ENCODE measurements at regions not wholly inside any gene's neighbourhood (a gene's known extent, or its start where the extent isn't known, plus 50 kb on each side); places are given as distances from the start of the nearest gene placed in this dataset.

DNA sequence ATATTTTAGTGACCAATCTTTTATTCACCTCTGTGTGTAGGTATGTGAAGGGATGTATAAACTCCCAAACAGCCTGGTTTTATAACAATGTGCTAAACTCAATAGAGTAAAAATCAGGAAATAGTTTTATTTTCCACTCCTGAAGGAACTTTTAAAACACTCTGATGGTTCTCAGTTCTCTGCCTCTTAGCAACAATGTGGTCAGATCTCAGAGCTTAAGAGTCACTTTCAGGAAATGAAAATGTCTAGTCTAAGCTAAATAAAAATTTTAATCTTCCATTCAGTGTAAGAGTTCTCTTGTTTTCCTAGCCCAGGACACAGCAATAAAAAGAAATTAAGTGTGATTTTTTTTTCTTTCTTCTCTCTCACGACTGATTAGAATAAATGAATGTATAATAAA is 718.0 kb downstream of the C12orf50 start:
- no peak for DNase-seq

DNA sequence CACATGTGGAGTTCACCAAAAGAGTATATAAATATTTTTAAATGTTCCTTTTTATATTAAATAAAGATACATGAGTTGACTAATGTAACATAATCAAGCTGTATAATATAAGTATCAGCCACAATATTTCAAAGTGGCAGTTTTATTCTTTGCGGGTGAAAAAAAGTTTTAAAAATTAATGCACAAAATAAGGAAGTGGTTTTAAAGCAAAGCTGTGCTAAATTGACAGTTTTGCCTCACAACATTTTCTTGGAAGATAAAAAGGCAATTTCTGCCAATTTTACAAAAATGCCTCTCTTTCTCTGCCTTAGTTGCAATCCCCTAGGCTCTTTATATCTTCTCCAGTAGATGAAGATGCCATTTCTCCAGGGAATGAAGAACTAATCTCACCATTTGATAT is 719.1 kb downstream of the C12orf50 start:
- DNase-seq = no peak

DNA sequence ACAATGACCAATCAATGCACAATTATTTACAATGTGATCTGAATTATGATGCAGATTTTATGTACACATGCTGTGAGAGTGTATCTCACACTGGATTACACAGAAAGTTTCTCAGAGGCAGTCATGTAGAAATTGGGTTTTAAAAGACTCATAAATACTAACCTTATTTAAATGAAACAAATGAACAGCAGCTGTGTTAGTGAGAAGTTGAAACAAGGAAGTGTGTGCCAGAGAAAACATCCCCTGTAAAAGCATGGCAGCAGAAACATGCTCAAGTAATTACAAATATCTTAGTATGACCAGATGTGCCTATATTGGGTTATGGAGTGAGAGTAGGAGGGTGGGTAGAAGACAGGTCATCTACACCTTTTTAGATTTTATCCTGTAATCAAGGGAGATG is 723.7 kb downstream of the C12orf50 start:
- DNase-seq = no peak

DNA sequence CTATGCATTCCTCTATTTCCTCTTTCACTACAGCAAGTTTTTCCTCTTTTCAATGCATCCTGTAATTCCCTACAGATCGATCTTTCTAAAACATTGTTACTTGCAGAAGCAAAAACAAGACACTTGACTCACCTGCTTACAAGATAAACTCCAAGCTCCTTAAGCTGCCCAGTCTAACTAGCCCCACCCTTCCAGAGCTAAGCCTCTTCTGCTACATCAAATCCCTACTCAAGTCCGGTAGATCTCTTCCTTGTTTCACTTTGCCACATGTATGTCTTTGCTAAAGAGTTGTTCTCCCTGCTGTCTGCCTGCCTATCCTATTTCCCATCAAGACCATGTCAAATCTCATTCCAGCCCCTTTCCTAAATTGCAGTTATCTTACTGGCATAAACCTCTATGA is 724.8 kb downstream of the C12orf50 start:
- DNase-seq = no peak

DNA sequence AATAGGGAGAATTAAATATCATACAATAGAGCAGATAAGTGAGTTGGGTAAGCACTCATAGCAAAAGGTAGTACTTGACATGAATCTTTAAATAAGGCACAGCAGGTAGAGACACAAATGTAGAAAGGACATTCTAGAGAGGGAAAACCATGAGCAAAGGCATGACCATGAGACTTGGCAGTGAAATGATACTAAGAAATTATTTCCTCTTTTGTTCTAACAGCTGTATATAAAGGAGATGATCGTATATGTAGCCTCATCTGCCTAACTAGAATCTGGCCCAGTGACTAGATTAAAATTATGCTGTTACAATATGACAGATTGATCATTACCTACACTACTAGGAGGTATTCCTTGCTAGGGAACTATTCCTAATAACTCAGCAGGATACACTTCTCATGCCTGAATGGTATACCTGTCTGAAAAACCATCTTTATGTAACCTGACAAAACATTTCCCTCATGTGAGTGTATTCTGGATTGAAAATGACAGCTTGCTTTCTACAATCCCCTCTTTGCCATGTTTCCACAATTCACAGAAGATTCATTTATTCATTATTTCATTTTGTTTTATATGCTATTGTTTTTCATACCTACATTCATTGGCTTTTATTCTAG is 725.7 kb downstream of the C12orf50 start:
- DNase-seq = no peak

DNA sequence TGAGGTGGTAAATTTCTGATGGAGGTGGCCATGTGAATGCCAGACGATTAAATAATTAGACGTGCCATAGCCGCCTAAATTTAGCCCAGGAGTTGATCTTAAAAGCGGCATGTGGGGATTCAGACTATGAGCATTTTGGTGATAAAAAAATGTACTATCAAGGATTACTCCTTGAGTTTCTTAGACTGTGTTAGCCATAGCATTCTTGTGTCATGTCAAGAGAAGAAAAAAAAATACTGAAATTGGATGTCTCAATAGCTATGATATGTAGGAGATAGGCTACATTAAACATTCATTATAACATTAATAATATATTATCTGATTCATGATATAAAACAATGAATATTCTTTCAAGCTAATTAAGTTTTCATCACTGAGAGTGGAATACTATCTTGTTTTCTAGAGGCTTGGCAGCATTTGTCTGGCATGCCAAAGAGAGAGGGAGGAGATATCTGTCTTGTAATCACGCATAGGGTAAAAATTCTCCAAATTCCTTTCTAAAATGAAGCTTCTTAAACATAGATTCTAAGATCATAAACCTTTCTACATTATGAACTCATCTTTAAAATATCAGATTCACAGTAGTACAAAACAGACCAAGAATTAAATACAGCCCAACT is 727.0 kb downstream of the C12orf50 start:
- DNase-seq = no peak

DNA sequence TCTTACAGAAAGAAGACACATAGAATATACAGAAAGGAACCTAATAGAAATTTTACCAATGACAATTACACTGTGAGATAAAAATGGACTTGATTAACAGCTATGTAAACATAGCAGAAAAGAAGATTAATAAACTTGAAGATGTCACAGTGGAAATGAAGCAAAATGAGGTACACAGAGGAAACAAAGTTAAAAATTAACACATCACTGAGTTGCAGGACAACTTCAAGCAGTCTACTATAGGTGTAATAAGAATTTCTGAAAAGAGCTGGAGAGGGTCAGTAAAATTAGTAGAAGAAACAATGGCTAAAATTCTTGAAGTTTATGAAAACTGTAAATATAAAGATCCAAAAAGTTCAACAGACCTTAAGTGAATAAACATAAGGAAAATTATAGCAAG is 738.7 kb downstream of the C12orf50 start:
- no peak for DNase-seq

DNA sequence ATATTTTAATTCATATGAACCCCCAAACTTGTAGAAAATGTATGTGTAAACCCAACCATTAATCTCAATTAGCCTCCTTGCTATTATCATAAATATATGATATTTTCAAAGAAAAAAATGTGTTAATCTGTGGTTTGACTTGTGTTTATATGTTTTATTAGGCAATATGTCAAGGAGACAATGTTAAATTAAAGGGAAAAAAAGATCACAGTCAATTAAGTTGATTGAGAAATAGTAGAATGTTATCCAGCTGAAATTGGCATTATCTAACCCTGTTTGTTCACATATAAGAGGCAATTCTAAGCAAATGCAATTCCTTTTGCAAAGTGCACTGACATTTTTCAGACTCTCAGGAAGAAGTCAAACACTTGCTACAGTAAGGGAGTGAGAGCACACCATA is 745.3 kb downstream of the C12orf50 start:
- DNase-seq = no peak

DNA sequence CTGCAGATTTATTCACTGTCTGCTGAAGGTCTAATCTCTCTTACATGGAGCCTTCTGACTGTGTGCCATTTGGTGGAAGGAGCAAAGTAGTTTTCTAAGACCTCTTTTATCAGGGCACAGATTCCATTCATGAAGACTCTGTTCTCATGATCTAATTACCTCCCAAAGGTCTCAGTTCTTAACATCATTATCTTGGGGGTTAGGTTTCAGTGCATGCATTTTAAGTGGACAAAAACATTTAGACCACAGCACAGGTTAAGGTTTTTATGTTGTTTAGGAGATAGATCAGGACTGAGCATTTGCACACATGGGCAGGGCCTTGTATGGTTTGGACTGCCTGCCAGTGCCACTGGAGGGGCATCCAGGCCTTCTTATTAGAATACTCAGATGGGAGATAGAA is 746.1 kb downstream of the C12orf50 start:
- DNase-seq = no peak

DNA sequence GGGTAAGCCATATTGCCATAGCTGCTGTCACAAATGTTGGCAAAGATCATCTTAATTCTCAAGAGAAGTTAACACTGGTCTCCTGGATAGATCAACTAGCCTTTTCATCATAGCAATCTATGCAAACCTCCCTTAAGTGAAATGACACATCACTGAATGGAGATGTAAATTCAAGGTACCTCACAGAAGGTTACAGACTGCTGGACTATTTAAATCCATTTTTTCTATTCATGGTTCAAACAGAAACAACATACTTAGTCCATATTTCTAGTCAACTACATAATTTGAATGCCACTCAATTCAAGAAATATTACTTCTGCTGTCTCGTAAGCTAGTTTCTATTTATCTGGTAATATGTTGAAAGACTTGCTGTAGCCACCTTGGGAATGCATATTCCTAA is 748.3 kb downstream of the C12orf50 start:
- DNase-seq = no peak

DNA sequence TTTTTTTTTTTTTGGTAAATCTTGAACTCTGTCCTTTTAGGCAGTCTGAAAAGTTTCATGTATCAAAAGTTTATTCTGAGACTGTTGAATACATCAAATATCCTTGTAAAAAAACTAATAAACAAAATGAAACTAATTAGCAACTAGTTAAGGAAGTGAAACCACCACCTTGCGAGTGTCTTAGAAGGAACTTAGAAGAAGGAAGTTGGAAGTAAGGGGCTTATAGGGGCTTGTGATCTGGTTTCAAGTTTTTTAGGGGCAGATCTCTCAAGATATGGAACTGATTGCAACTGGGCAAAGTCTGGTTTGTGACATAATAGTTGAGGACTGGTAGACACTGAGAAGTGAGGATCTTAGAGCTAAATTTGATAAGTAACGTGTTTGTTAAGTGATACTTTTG is 748.8 kb downstream of the C12orf50 start:
- peak; percentile 4 for DNase-seq

DNA sequence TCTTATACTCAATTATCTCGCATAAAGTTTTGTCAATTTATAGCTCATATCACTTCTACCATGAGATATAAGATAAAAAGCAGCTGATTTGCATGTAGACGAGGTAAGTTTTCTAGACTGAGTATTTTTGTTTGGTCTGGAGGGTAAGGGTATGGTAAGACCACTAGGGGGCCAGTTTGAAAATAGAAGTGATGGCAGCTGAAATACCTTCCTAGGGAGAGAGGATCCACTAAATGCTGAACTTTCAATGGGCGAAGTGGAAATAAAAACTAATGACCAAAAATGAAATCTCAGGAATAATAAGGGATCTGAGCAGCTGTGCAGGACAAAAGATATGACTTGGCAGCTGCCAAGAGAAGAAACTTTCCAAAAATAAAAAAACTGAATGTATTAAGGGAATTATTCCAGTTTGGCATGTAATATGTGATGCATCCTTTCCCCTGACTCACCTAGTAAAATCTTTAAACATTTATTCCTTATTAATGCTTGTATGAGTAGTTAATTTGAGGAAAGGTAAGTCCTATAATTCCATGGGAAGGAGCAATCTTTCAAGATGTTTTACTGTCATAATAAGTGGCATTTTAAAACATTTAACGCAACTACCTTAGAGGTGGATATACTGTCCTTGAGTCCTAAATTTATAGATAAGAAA is 754.5 kb downstream of the C12orf50 start:
- peak; percentile 2 for DNase-seq

DNA sequence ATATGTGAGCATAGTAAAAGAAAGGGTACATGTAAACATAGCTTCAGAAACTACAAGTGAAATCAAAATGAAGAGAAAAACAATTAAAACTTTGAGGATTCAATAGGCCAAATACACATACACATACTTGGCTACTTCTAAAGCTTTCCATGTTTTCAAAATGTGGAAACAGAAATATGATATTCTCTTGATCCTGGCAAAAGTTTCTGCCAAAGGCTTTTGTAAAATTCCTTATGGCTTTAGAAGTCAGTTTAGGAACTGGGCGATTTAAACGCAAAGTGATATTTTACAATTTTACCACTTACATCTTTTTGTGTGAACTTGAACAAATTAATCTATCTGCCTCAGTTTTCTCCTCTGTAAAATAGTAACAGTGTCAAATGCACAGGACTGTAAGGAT is 756.4 kb downstream of the C12orf50 start:
- DNase-seq = no peak

DNA sequence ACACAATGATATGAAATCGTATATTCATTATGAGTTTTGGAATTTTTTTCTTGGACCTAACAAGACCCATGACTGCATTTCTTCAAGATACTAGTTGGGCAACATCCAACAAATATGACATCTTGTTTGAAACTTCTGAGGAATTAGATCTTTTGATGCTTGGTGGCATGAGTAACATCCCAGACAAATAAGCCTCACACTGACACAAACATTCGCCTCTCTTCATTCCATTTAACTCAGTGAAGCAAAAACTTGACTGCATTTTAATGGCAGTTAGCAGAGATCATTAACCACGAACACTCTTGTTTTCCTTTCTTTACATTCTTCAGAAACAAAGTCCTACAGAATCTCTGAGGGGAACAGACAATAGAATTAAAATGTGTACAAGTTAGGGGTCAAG is 758.3 kb downstream of the C12orf50 start:
- no peak for DNase-seq

DNA sequence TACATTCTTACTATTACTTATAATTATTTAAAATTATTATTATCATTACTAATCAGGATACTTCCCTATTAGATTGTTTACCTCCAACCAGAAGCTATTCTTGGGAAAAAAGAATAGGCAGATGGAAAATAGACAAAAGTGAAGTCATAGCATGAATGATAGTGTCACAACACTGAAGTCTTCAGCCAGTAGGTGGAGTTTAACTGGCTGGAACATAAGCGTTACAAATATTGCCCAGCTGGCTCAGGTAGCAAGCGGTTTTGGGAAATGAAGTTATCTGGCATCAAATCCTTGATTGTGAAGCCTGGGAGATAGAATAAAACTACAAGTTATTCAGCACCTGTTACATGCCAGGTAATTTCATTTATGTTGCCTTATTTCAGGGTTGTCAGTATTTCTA is 762.9 kb downstream of the C12orf50 start:
- DNase-seq = no peak

DNA sequence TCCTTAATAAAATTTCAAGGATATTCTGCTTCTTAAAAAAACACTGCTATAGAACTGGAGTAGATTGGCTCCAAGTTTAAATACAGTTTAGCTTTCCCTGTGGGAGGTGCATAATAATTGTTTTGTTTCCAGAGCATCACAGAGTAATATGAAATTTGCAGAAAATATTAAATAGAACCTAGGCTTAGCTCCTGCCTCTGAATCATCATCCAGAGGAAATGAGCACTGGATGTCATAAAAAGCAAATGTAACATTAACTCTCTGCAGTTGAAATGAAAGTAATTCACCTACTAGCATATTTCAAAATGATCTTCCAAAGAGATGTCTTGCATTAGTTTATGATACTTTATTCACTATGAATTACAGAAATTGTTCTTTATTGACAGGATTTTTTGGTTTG is 769.8 kb downstream of the C12orf50 start:
- DNase-seq = no peak

DNA sequence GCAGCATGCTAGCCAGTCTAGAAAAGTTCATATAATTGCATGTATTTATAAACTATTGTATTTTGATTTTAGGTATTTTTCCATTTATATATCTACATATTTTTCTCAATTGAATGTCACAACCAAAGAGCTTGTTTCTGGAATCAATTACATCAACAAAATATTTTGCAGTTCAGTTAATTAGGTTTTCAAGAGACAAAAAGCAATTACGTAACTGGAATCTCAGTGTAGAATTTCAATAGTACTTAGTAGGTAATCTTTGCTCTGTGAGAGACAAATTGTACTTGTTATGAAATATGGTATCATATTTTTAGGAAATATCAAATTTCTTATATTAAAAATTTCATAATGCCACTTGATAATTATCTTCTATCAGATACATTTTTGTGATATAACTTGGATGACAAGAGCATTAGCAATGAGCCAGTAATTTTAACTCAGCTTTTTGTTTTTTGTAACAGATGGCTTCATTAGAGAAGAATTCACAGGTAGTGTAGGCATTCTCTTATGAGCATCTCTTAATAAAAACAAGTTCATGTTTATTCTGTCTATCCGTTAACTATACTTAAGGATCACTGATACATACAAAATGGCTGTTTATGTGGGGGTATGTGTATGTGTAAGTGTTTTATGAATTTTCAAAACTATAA is 774.7 kb downstream of the C12orf50 start:
- DNase-seq = no peak

DNA sequence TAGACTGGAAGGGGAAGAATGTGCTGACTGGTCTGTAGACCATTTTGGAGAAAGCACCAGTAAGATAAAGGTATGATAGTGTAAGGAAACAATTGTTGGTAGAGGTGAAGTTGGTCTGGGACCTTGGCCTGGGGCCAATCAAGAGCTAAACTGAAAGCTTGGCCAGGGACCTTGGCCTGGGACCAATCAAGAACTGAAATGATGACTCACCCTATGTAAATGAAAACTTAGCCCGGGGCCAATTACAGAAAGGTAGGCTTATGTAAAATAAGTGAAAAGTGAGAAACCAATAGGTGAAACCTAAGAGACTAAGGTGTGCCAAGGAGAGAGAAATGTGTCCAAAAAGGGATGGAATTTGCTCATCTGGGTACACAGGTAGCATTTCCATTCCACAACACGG is 776.0 kb downstream of the C12orf50 start:
- DNase-seq = no peak

DNA sequence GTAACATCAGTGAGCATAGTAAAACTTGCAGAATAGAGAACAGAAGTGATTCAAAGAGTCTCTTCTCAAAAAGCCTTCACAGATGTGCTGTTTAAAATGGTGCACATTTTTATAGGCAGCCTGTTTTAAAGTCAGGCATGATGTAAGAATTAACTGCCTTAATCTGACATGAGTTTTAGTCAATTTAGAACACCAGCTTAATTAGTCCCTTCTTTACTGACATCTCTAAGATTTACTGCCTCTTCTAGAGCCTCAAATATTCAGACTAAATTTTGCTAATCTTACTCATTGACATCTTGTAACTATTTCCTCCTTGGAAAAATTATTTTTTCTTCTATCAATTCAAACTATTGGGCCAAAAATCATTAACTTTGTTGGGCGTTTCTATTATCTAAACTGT is 782.5 kb downstream of the C12orf50 start:
- DNase-seq = no peak

DNA sequence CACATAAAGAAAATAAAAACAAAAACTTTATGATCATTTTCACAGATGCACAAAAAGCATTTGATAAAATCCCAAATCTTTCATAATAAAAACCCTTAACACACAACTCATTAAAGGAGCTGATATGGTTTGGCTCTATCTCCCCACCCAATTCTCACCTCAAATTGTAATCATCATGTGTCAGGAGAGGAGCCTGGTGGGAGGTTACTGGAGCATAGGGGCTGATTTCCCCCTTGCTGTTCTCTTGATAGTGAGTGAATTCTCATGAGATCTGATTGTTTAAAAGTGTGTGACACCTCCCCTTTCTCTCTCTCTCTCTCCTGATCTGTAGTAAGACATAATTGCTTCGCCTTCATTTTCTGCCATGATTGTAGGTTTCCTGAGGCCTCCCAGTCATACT is 790.7 kb downstream of the C12orf50 start:
- no peak for DNase-seq

DNA sequence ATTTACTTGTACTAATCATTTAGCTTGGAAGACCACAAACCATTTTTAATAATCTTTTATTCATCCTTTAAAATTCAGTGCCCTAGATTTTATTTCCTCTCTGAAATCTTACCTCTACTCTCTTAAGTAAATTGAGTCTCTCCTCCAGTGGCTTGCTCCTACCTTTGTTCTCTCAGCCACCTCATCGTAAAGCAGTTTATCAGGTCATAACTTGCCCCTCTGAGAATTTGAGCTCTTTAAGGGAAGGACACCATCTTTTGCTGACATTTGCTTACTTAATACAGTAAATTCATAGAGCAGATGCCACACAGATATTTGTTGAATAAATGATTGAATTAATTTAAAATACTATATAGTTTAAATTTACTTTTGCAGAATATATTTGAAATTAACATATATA is 794.3 kb downstream of the C12orf50 start:
- no peak for DNase-seq

DNA sequence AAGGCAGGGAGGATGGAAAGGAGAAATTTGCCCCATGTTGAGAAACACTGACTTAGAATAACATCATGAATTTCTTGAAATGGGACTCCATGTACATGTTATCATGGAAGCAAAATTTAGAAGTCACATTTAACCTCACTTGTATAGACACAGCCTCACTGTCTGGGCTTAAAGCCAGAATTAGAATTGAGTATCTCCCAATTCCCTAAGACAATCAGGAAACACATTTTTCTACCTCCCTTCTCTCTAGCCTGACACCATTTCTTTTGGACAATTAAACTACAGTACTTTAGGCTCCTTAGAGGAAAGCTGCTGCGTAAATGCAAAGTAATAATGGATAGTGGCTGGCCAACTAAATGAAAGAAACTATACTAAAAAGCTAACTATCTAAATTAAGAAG is 795.5 kb downstream of the C12orf50 start:
- DNase-seq = no peak

DNA sequence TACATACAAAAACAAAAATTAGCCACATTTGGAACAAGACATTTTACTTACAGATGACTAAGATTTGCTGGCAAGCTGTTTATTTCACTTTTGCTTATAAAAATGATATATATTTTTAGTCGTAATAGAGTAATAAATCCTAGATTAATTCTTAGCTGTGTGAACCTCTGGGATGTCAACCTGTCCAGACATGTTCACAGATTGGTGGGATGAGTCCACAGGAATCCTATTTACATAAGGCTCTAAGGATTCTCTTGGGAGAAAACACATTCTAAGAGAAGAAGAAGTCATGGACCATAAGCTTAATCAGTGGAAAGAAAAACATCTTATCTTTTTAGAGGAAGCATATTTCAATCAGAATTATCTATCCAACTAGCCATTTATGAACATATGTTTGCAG is 797.4 kb downstream of the C12orf50 start:
- DNase-seq = no peak

DNA sequence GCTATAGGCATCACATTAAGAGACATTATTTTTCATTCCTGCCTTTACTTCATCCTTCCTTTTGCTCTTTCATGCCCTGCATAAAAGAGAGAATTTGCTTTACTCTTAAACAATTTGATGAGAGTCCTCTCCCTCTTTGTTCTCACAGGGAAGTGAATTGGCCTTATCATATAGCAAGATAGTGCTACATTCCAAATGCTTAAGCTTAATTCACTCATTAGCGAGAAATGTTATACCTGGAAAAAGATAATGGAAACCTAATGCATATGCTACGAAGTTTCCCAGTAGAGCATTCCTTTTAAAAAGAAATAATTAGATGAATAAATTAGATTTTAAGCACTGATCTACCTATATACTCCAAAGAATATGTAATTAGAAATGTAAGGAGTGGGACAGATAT is 798.8 kb downstream of the C12orf50 start:
- DNase-seq = no peak

All from inflammatory macrophage treated with lipopolysaccharide for 4 hours (primary cell).